Prostate gland (tissue), 2 donors: ENCODE measurements at regions not wholly inside any gene's neighbourhood (a gene's known extent, or its start where the extent isn't known, plus 50 kb on each side); places are given as distances from the start of the nearest gene placed in this dataset.

Experiments
- DNase-seq: peaks from one replicate; pipeline ENCODE4 v3.0.0-alpha.2; 2019; ENCODE audit warnings: low spot score
- H3K27ac ChIP-seq, 2 donors: fragments of 200-600 bp; sonication (generic); 2 replicates each; pipeline ENCODE4 v1.5.1; 2017 to 2019
- H3K27me3 ChIP-seq: fragments of 200-600 bp; sonication (generic); replicated peaks from 2 replicates; pipeline ENCODE4 v1.5.1; 2019; ENCODE audit not compliant: insufficient read depth
- H3K36me3 ChIP-seq, 2 donors: fragments of 200-600 bp; sonication (generic); 1 replicate in 1 of 2; 2 replicates in 1 of 2; pipeline versions ENCODE4 v1.5.1 to v1.8.1; 2017 to 2019
- H3K4me1 ChIP-seq: fragments of 200-600 bp; sonication (generic); replicated peaks from 2 replicates; pipeline ENCODE4 v1.5.1; 2019
- H3K4me3 ChIP-seq, 2 donors: fragments of 200-600 bp; sonication (generic); 2 replicates each; pipeline ENCODE4 v1.5.1; 2017 to 2019
- H3K9me3 ChIP-seq: fragments of 200-600 bp; sonication (generic); 2 replicates; pipeline ENCODE4 v1.5.1; 2017
- CTCF ChIP-seq, 4 experiments: fragments of 200-600 bp in 2 of 4; fragments of 450-650 bp in 2 of 4; sonication (generic) in 2 of 4; IDR thresholded peaks; 1 replicate in 3 of 4; 2 replicates in 1 of 4; pipeline ENCODE4 v1.5.1; 2016 to 2019; ENCODE audit warnings: antibody characterized with exemption in 4 of 4, mild to moderate bottlenecking in 2 of 4, moderate library complexity in 2 of 4
- POLR2A ChIP-seq: fragments of 450-650 bp; IDR thresholded peaks from one replicate; pipeline ENCODE4 v1.6.1; 2016; ENCODE audit warnings: antibody characterized with exemption, mild to moderate bottlenecking
- POLR2AphosphoS5 ChIP-seq: sonication (generic); formaldehyde crosslinking; IDR thresholded peaks from one replicate; pipeline ENCODE4 v1.6.1; 2017; ENCODE audit warnings: antibody characterized with exemption
- WGBS: methylation state at CpG from one replicate; pipeline ENCODE4 v1.1.5; 2018; 5-methylcytosine and 5-hydroxymethylcytosine counted together
- intact Hi-C: fragments of 100-400 bp; cut with DNase I; formaldehyde crosslinking; loops from one replicate; pipeline ENCODE4 v1.14.2; 2022

- Histone ChIP-seq H3K4me1 (no peaks in the 10 kb centered on the region), H3K9me3 (no peaks in the 10 kb centered on the region), H3K4me3 (no peak overlapping the region), H3K36me3 (no peaks in the 10 kb centered on the region), H3K27me3 (no peaks in the 10 kb centered on the region), H3K27ac (no peak overlapping the region)
- intact Hi-C loops: no loop called here
- WGBS: 100% methylated on average over 1 of the region's 1 CpG
- no peak for DNase-seq
- TF ChIP-seq POLR2AphosphoS5: no peak
- no peak for TF ChIP-seq POLR2A
- no peak for TF ChIP-seq CTCF (IDR thresholded peaks at IDR 0.05)
Measured at GRCh38 chr2:84292545-84292944, 166.5 kb downstream of the SUCLG1 start.

- no peak for DNase-seq
- Histone ChIP-seq H3K27me3 (no peaks in the 10 kb centered on the region), H3K27ac (no peak overlapping the region), H3K4me3 (no peak overlapping the region), H3K4me1 (no peaks in the 10 kb centered on the region), H3K9me3 (no peaks in the 10 kb centered on the region), H3K36me3 (no peaks in the 10 kb centered on the region)
- intact Hi-C loops: no loop called here
- TF ChIP-seq POLR2AphosphoS5: no peak
- no peak for TF ChIP-seq POLR2A
- TF ChIP-seq CTCF (IDR thresholded peaks at IDR 0.05): no peak
- 97% methylated on average over 23 of the region's 29 CpGs for WGBS
Measured at GRCh38 chr2:84290537-84290936, 168.5 kb downstream of the SUCLG1 start.

GRCh38 chr2:84288293-84288692 lies 170.8 kb downstream of the SUCLG1 start:
- no peak overlapping the region for H3K4me3 ChIP-seq
- no peaks in the 10 kb centered on the region for H3K36me3 ChIP-seq
- no peaks in the 10 kb centered on the region for H3K4me1 ChIP-seq
- TF ChIP-seq POLR2A (no peak), POLR2AphosphoS5 (no peak), CTCF (IDR thresholded peaks at IDR 0.05) (no peak)
- no peak for DNase-seq
- intact Hi-C loops: no loop called here
- WGBS: 82% methylated on average over 3 of the region's 3 CpGs
- no peak overlapping the region for H3K27ac ChIP-seq
- H3K9me3 ChIP-seq: no peaks in the 10 kb centered on the region
- no peaks in the 10 kb centered on the region for H3K27me3 ChIP-seq

- 86% methylated on average over 4 of the region's 4 CpGs for WGBS
- no peak overlapping the region for H3K4me3 ChIP-seq
- intact Hi-C loops: no loop called here
- no peak for TF ChIP-seq CTCF (IDR thresholded peaks at IDR 0.05)
- H3K4me1 ChIP-seq: no peaks in the 10 kb centered on the region
- no peaks in the 10 kb centered on the region for H3K9me3 ChIP-seq
- DNase-seq: no peak
- no peaks in the 10 kb centered on the region for H3K27me3 ChIP-seq
- H3K36me3 ChIP-seq: no peaks in the 10 kb centered on the region
- no peak overlapping the region for H3K27ac ChIP-seq
Measured at GRCh38 chr2:84286878-84287277, 172.2 kb downstream of the SUCLG1 start.

- H3K9me3 ChIP-seq: no peaks in the 10 kb centered on the region
- intact Hi-C loops: no loop called here
- 70% methylated on average over 1 of the region's 1 CpG for WGBS
- no peak overlapping the region for H3K4me3 ChIP-seq
- TF ChIP-seq CTCF (IDR thresholded peaks at IDR 0.05): no peak
- TF ChIP-seq POLR2A: no peak
- no peak for TF ChIP-seq POLR2AphosphoS5
- DNase-seq: no peak
- H3K36me3 ChIP-seq: no peaks in the 10 kb centered on the region
- no peaks in the 10 kb centered on the region for H3K27me3 ChIP-seq
- no peak overlapping the region for H3K27ac ChIP-seq
- H3K4me1 ChIP-seq: no peaks in the 10 kb centered on the region
Measured at GRCh38 chr2:84285056-84285747, 173.9 kb downstream of the SUCLG1 start.
